Panc1 (cell line): ENCODE measurements at regions not wholly inside any gene's neighbourhood (a gene's known extent, or its start where the extent isn't known, plus 50 kb on each side); places are given as distances from the start of the nearest gene placed in this dataset.

Experiments
- CTCF ChIP-seq: fragments of 450-650 bp; IDR thresholded peaks from 2 replicates; pipeline ENCODE4 v1.5.1; 2017; ENCODE audit warnings: mild to moderate bottlenecking
- TCF7L2 ChIP-seq: IDR thresholded peaks from 2 replicates; pipeline ENCODE4 v1.6.1; 2011; ENCODE audit warnings: mild to moderate bottlenecking, low read depth, low read length, inconsistent platforms

DNA sequence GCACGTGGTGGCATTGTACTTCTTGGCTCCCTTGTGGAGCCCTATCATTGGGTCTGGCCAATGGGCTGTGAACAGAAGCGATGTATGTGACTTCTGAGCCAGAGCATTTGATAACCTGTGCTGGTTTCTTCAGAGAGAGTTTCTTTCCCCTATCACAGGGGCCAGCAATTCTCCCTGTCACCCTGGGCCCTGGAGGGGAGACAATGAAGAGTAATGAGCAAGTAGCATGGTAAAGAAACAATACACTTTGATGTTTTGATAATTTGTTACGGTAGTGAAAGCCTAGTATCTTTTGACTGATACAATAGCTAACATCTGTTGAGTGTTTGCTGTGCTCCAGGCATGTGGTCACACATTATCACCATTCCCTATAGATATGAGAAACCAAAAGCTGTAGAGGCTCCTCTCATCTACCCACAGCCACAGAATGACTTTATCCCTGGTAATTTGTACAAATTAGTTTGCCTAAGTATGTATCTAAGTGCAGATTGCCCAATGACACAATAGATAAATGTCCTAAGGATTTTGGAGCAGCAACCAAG is 113.4 kb upstream of the SVIL start:
- TF ChIP-seq TCF7L2 (no peak), CTCF (no peak)
